ENCODE measurements at regions not wholly inside any gene's neighbourhood (a gene's known extent, or its start where the extent isn't known, plus 50 kb on each side); places are given as distances from the start of the nearest gene placed in this dataset.

DNA sequence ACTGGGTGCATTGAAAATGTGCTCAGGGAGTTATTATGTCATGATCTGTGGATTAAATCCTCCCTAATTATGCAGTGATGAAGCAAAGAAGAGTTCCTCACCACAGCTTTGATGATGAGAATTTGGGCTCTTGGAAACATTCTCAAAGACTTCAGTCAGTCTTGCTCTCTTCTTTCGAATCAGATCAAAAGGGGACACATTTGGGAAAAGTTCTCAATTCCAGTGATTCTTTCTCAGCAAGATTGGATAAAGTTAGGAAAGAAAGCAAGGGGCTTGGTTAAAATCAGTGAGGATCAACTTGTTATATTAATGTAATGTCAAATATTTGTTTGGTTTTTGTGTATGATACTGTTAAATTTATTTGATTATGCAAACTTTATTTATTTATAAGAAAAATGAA, 411.3 kb upstream of the ACTBL2 start:
- TF ChIP-seq CTCF (IDR thresholded peaks at IDR 0.05) (no peak), EZH2 (IDR thresholded peaks at IDR 0.05) (no peak), EZH2phosphoT487 (IDR thresholded peaks at IDR 0.05) (no peak)
